ENCODE measurements at regions not wholly inside any gene's neighbourhood (a gene's known extent, or its start where the extent isn't known, plus 50 kb on each side); places are given as distances from the start of the nearest gene placed in this dataset.

GRCh38 chr2:236719192-236719635 is 149.6 kb downstream of the ACKR3 start:
- no peak for DNase-seq

- DNase-seq, result no peak
Measured at GRCh38 chr2:236720974-236721540, 151.4 kb downstream of the ACKR3 start.

- no peak for DNase-seq
Measured at GRCh38 chr2:236724200-236724599, 154.6 kb downstream of the ACKR3 start.

GRCh38 chr2:236726701-236727450 is 157.3 kb downstream of the ACKR3 start:
- no peak for DNase-seq

- no peak for DNase-seq
Measured at GRCh38 chr2:236728916-236729670, 159.5 kb downstream of the ACKR3 start.

GRCh38 chr2:236730393-236730792 is 160.8 kb downstream of the ACKR3 start:
- no peak for DNase-seq

- no peak for DNase-seq
Measured at GRCh38 chr2:236731767-236732580, 162.3 kb downstream of the ACKR3 start.

- no peak for DNase-seq
Measured at GRCh38 chr2:236733156-236733555, 163.5 kb downstream of the ACKR3 start.

- DNase-seq, result no peak
Measured at GRCh38 chr2:236735825-236736238, 166.2 kb downstream of the ACKR3 start.

- DNase-seq, result no peak
Measured at GRCh38 chr2:236738030-236738429, 168.4 kb downstream of the ACKR3 start.

- DNase-seq, result no peak
Measured at GRCh38 chr2:236738896-236739295, 169.3 kb downstream of the ACKR3 start.

GRCh38 chr2:236739663-236740062 is 170.0 kb downstream of the ACKR3 start:
- DNase-seq, result no peak

- no peak for DNase-seq
Measured at GRCh38 chr2:236740506-236740905, 170.9 kb downstream of the ACKR3 start.

GRCh38 chr2:236743039-236743920 is 173.7 kb downstream of the ACKR3 start:
- DNase-seq, result no peak

GRCh38 chr2:236743921-236744280 is 174.3 kb downstream of the ACKR3 start:
- DNase-seq, result no peak

- no peak for DNase-seq
Measured at GRCh38 chr2:236744281-236744705, 174.7 kb downstream of the ACKR3 start.

GRCh38 chr2:236744716-236745115 is 175.1 kb downstream of the ACKR3 start:
- DNase-seq, result no peak

GRCh38 chr2:236745420-236746210 is 176.0 kb downstream of the ACKR3 start:
- DNase-seq, result no peak

GRCh38 chr2:236746833-236747232 is 177.2 kb downstream of the ACKR3 start:
- DNase-seq, result no peak

GRCh38 chr2:236747426-236747825 is 177.8 kb downstream of the ACKR3 start:
- no peak for DNase-seq

GRCh38 chr2:236747925-236748324 is 178.3 kb downstream of the ACKR3 start:
- no peak for DNase-seq

Data from AML-193 (cell line).